IMR-90 (cell line): ENCODE measurements at regions not wholly inside any gene's neighbourhood (a gene's known extent, or its start where the extent isn't known, plus 50 kb on each side); places are given as distances from the start of the nearest gene placed in this dataset.
"Not testable (repeated sequence)": the region's sequence is repeated elsewhere in the genome, so short reads cannot be mapped to it uniquely, and the experiment has no call there.

Source experiments
- CHD1 ChIP-seq: IDR thresholded peaks from 2 replicates; pipeline ENCODE4 v1.6.1; 2012; ENCODE audit warnings: low read depth, low read length, improper control_type of control experiment
- CTCF ChIP-seq: conservative IDR thresholded peaks from 2 replicates; pipeline ENCODE4 v1.5.1; 2012; ENCODE audit warnings: mild to moderate bottlenecking, low read depth, low read length, improper control_type of control experiment
- FOS ChIP-seq: fragments of 150-350 bp; IDR thresholded peaks from 2 replicates; pipeline ENCODE4 v1.6.1; 2016; ENCODE audit warnings: low read depth, low read length
- MXI1 ChIP-seq: IDR thresholded peaks from 2 replicates; pipeline ENCODE4 v1.6.1; 2012; ENCODE audit warnings: low read depth, mild to moderate bottlenecking, low read length, moderate library complexity, borderline replicate concordance
- POLR2A ChIP-seq: IDR thresholded peaks from 2 replicates; pipeline ENCODE4 v1.6.1; 2012; ENCODE audit warnings: mild to moderate bottlenecking, low read depth, low read length
- RAD21 ChIP-seq: IDR thresholded peaks from 2 replicates; pipeline ENCODE4 v1.6.1; 2012; ENCODE audit warnings: low read length, improper control_type of control experiment

- TF ChIP-seq CHD1, CTCF, MXI1, POLR2A, FOS, RAD21: not testable (repeated sequence)
These were observed 4778.6 kb upstream of the OR11H1 start for GRCh38 chr22:10749423-10749822.
